ENCODE measurements at regions not wholly inside any gene's neighbourhood (a gene's known extent, or its start where the extent isn't known, plus 50 kb on each side); places are given as distances from the start of the nearest gene placed in this dataset.

DNA sequence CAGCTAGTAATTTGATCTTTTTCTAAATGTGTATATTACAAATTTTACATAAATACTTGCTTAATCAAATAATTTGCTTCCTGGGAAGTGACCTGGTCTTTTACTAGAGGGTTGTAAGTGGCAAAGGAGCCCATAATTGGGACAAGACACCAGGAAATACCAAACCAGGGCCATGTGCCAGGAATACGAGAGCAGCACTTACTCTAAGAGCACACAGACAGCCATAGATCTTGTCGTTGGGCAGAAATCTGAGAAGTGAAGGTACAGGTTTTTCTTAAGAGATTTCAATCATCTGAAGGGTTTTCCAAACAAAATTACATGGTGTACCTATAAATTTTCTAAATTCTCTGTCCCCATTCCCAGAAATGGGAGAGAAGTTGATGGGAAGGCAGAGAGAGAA is 179.3 kb downstream of the HINT1 start:
- ATAC-seq (no peak), DNase-seq (no peak)
- Mint-ChIP-seq H3K27ac (no peak overlapping the region), H3K4me1 (no peaks in the 10 kb centered on the region), H3K27me3 (no peaks in the 10 kb centered on the region), H3K4me3 (no peak overlapping the region), H3K9me3 (no peaks in the 10 kb centered on the region), H3K36me3 (ENCODE audit: low read depth) (no peaks in the 10 kb centered on the region)

DNA sequence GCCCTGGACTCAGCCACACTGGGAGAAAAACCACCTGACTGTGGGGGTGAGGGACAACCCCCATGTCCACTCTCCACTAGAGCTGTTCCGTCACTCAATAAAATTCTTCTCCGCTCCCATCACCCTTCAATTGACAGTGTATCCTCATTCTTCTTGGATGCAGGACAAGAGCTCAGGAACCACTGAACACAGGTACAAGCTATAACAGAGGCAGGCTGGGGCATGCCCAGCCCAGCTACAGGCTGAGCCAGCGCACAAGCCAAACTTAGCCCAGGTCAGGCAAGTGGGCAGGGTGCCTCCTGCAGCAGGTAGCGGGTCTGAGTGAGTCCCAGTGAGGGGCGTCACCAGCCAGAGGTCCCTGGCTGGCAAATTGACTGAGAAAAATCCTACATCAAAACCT is 183.4 kb downstream of the HINT1 start:
- Mint-ChIP-seq H3K4me3 (no peak overlapping the region), H3K36me3 (ENCODE audit: low read depth) (no peaks in the 10 kb centered on the region), H3K4me1 (no peaks in the 10 kb centered on the region), H3K9me3 (no peaks in the 10 kb centered on the region), H3K27me3 (peaks cover 2% of the 10 kb centered on the region), H3K27ac (no peak overlapping the region)
- DNase-seq (no peak), ATAC-seq (no peak)

DNA sequence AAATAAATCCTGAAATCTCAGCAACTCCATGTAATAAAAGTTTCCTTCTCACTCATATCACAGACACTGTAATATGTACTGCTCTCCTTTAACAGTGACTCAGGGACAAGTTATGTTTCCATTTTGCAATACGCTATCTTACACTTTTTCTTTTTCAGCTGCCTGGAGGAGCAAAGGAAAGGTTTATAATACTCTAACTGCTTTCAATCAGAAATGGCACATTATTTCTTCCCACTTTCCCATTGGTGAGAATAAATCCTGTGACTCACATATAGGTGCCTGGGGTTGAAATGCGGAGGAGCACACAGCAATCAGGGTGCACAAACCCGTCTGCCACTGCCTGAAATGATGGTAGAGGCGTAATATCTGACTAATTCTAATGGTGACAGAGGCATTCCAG is 186.6 kb downstream of the HINT1 start:
- H3K27ac Mint-ChIP-seq: no peak overlapping the region
- no peaks in the 10 kb centered on the region for H3K9me3 Mint-ChIP-seq
- H3K4me1 Mint-ChIP-seq: no peaks in the 10 kb centered on the region
- no peak overlapping the region for H3K4me3 Mint-ChIP-seq
- DNase-seq (no peak), ATAC-seq (no peak)
- H3K27me3 Mint-ChIP-seq: peaks cover 6% of the 10 kb centered on the region
- no peaks in the 10 kb centered on the region for H3K36me3 Mint-ChIP-seq (ENCODE audit: low read depth)

- no peak for DNase-seq
- Mint-ChIP-seq H3K4me3 (no peak overlapping the region), H3K36me3 (ENCODE audit: low read depth) (no peaks in the 10 kb centered on the region), H3K27ac (no peak overlapping the region), H3K9me3 (no peaks in the 10 kb centered on the region), H3K4me1 (no peaks in the 10 kb centered on the region), H3K27me3 (peaks cover 6% of the 10 kb centered on the region)
- ATAC-seq: no peak
These were observed 188.6 kb downstream of the HINT1 start for GRCh38 chr5:130976493-130976892.

GRCh38 chr5:130975847-130976246 is 189.2 kb downstream of the HINT1 start:
- Mint-ChIP-seq H3K27ac (no peak overlapping the region), H3K4me3 (no peak overlapping the region), H3K27me3 (peaks cover 6% of the 10 kb centered on the region), H3K36me3 (ENCODE audit: low read depth) (no peaks in the 10 kb centered on the region), H3K4me1 (no peaks in the 10 kb centered on the region), H3K9me3 (no peaks in the 10 kb centered on the region)
- DNase-seq (no peak), ATAC-seq (no peak)

GRCh38 chr5:130975299-130975698 is 189.8 kb downstream of the HINT1 start:
- Mint-ChIP-seq H3K27ac (no peak overlapping the region), H3K36me3 (ENCODE audit: low read depth) (no peaks in the 10 kb centered on the region), H3K4me1 (no peaks in the 10 kb centered on the region), H3K4me3 (no peak overlapping the region), H3K9me3 (no peaks in the 10 kb centered on the region), H3K27me3 (peaks cover 6% of the 10 kb centered on the region)
- ATAC-seq (no peak), DNase-seq (no peak)

DNA sequence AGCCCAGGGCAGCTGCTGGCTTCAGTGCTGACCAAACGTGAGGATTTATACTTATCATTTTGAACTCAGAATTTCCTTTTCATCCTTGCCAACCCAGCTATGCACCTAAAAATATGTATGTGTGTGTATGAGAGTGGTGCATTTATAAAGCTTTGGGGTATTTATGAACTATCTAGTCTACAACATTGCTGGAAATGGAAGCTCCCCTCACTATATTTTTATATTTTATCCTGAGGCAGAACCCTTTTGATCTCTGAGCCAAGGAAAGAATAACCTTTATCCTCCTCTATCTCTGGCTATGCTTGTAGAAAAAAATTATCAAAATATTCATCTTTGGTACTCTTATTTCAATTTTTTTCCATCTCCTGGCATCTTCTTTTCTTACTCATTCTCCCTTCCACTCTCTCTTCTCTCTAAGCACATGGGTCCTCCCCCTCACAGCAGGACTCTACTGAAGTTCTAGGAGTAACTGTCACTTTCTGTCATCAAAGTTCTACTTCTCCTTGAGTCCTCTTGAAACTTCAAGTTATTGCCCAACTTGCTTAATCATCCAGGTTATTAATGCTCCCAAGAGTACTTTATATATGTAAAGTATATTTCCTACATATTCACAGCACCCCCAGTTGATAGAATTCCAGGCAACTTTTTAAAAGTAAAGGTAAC is 190.9 kb downstream of the HINT1 start:
- Mint-ChIP-seq H3K4me3 (no peak overlapping the region), H3K27ac (no peak overlapping the region), H3K9me3 (no peaks in the 10 kb centered on the region), H3K4me1 (no peaks in the 10 kb centered on the region), H3K36me3 (ENCODE audit: low read depth) (no peaks in the 10 kb centered on the region), H3K27me3 (peaks cover 4% of the 10 kb centered on the region)
- DNase-seq (no peak), ATAC-seq (no peak)

GRCh38 chr5:130966990-130967525 is 198.0 kb downstream of the HINT1 start:
- Mint-ChIP-seq H3K36me3 (ENCODE audit: low read depth) (peaks cover 2% of the 10 kb centered on the region), H3K4me1 (no peaks in the 10 kb centered on the region), H3K27ac (no peak overlapping the region), H3K4me3 (no peak overlapping the region), H3K9me3 (peaks cover 9% of the 10 kb centered on the region), H3K27me3 (no peaks in the 10 kb centered on the region)
- no peak for ATAC-seq
- no peak for DNase-seq

GRCh38 chr5:130965920-130966319 is 199.1 kb downstream of the HINT1 start:
- no peaks in the 10 kb centered on the region for H3K27me3 Mint-ChIP-seq

GRCh38 chr5:130965360-130965759 is 199.7 kb downstream of the HINT1 start:
- no peak overlapping the region for H3K4me3 Mint-ChIP-seq
- no peaks in the 10 kb centered on the region for H3K4me1 Mint-ChIP-seq
- ATAC-seq (no peak), DNase-seq (no peak)
- H3K27me3 Mint-ChIP-seq: no peaks in the 10 kb centered on the region
- H3K36me3 Mint-ChIP-seq (ENCODE audit: low read depth): peaks cover 2% of the 10 kb centered on the region
- peaks cover 14% of the 10 kb centered on the region for H3K9me3 Mint-ChIP-seq
- H3K27ac Mint-ChIP-seq: no peak overlapping the region

More at GRCh38 chr5:130965920-130966319, 199.1 kb downstream of the HINT1 start:
- H3K36me3 Mint-ChIP-seq (ENCODE audit: low read depth): peaks cover 2% of the 10 kb centered on the region
- peaks cover 13% of the 10 kb centered on the region for H3K9me3 Mint-ChIP-seq
- no peak overlapping the region for H3K4me3 Mint-ChIP-seq
- no peaks in the 10 kb centered on the region for H3K4me1 Mint-ChIP-seq
- no peak overlapping the region for H3K27ac Mint-ChIP-seq
- no peak for ATAC-seq
- no peak for DNase-seq

GRCh38 chr5:130964231-130965202 is 200.5 kb downstream of the HINT1 start:
- H3K27ac Mint-ChIP-seq: no peak overlapping the region
- ATAC-seq: no peak
- peaks cover 14% of the 10 kb centered on the region for H3K9me3 Mint-ChIP-seq
- no peaks in the 10 kb centered on the region for H3K4me1 Mint-ChIP-seq
- no peaks in the 10 kb centered on the region for H3K27me3 Mint-ChIP-seq
- H3K4me3 Mint-ChIP-seq: no peak overlapping the region
- H3K36me3 Mint-ChIP-seq (ENCODE audit: low read depth): peaks cover 2% of the 10 kb centered on the region
- no peak for DNase-seq

- H3K36me3 Mint-ChIP-seq (ENCODE audit: low read depth): peaks cover 2% of the 10 kb centered on the region
- no peak overlapping the region for H3K4me3 Mint-ChIP-seq
- no peaks in the 10 kb centered on the region for H3K4me1 Mint-ChIP-seq
- DNase-seq (no peak), ATAC-seq (no peak)
- no peak overlapping the region for H3K27ac Mint-ChIP-seq
- peaks cover 14% of the 10 kb centered on the region for H3K9me3 Mint-ChIP-seq
- no peaks in the 10 kb centered on the region for H3K27me3 Mint-ChIP-seq
These were observed 201.3 kb downstream of the HINT1 start for GRCh38 chr5:130963798-130964197.

DNA sequence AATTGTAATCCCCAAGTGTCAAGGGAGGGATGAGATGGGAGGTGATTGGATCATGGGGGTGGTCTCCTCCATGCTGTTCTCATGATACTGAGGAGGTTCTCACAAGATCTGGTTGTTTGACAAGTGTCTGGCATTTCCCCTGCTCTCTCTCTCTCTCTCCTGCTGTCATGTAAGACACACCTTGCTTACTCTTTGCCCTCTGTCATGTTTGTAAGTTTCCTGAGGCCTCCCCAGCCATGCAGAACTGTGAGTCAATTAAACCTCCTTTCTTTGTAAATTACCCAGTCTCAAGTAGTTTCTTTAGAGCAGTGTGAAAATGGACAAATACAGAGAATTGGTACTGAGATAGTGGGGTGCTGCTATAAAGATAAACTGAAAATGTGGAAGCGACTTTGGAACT is 207.9 kb downstream of the HINT1 start:
- H3K27me3 Mint-ChIP-seq: no peaks in the 10 kb centered on the region
- H3K27ac Mint-ChIP-seq: no peak overlapping the region
- H3K9me3 Mint-ChIP-seq: peaks cover 6% of the 10 kb centered on the region
- no peaks in the 10 kb centered on the region for H3K36me3 Mint-ChIP-seq (ENCODE audit: low read depth)
- H3K4me3 Mint-ChIP-seq: no peak overlapping the region
- DNase-seq: no peak
- H3K4me1 Mint-ChIP-seq: no peaks in the 10 kb centered on the region
- ATAC-seq: no peak

DNA sequence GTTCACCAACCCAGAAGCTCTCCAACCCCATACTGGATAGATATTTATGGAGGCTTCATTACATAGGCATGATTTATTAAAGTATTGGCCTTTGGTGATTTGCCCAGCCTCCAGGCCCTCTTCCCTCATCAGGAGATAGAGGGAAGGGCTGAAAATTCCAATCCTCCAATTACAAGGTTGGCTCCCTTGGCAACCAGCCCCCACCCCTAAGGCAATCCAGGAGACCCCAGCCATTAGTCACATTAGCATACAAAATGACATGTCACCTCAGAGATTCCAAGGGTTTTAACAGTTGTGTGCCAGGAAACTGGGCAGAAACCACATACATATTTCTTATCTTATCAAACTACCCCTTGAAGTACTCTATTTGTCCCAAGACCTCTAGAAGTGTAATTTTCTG is 210.0 kb downstream of the HINT1 start:
- ATAC-seq (no peak), DNase-seq (no peak)
- Mint-ChIP-seq H3K9me3 (no peaks in the 10 kb centered on the region), H3K27me3 (no peaks in the 10 kb centered on the region), H3K4me3 (no peak overlapping the region), H3K27ac (no peak overlapping the region), H3K36me3 (ENCODE audit: low read depth) (no peaks in the 10 kb centered on the region), H3K4me1 (no peaks in the 10 kb centered on the region)

- Mint-ChIP-seq H3K4me1 (no peaks in the 10 kb centered on the region), H3K9me3 (no peaks in the 10 kb centered on the region), H3K27ac (no peak overlapping the region), H3K4me3 (no peak overlapping the region), H3K27me3 (no peaks in the 10 kb centered on the region), H3K36me3 (ENCODE audit: low read depth) (no peaks in the 10 kb centered on the region)
- no peak for DNase-seq
- ATAC-seq: no peak
These were observed 210.7 kb downstream of the HINT1 start for GRCh38 chr5:130954336-130954735.
